GOT3 (cell line): ENCODE measurements at regions not wholly inside any gene's neighbourhood (a gene's known extent, or its start where the extent isn't known, plus 50 kb on each side); places are given as distances from the start of the nearest gene placed in this dataset.

Experiments used
- DNase-seq: peaks from one replicate; lab custom pipeline; 2025; ENCODE audit warnings: mixed read lengths; lab: John Stamatoyannopoulos, UW

DNA sequence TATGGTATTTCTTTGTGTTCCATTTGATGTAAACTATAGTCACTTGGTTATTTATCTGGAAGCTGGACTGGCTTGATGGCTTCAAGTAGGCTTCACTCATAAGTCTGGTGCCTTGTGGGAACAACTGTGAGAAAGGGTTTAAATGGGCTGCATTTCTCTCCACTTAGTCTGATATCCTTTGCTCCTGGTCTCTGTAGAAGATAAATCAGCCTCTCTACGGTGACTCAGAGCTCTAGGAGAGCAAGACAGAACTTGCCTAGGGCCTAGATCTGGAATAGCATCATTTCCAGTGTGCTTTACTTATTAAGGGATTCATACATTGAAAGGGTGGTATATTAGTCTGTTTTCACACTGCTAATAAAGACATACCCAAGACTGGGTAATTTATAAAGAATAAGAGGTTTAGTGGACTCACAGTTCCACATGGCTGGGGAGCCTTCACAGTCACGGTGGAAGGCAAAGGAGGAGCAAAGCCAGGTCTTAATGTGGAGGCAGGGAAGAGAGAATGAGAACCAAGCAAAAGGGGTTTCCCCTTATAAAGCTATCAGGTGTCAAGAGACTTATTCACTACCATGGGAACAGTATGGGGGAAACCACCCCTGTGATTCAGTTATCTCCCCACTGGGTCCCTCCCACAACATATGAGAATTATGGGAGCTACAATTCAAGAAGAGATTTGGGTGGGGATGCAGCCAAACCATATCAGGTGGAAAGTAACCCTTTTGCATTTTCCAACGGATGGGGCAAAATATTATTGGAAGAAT lies 1746.4 kb upstream of the PCDH7 start:
- no peak for DNase-seq

DNA sequence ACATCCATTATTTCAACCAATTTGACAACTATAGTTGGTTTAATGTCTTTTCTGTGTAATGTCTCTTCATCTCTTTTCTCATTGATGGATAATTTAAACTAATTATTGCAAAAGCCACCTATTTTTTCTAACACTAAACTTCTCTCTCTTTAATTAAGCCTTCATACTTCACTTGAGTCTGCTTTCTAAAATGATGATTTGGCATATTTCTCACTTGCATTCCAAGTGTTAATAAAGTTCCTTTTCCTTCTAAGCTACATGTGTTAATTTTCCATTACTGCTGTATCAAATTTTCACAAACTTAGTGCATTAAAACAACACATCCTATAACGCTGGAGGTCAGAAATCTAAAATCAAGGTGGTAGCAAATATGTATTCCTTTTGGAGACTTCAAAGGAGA lies 1743.8 kb upstream of the PCDH7 start:
- no peak for DNase-seq

DNA sequence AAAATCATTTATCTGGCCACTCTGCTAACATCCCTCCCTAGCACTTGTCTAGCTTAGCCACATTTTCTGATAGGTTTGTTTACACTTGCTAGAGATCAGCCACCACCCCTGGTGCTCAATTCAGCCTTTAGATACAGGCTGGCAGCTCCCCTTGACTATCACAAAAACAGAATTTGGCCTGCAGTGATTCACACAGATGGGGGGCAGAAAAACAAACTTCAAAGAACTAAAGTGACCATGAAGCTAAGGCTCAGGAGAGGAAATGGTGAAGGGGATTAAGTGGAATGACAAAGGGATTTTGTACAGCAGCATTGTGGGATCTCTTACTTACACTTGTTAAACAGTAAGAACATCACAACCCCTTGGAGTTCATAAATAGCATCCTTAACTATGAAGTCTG lies 1718.0 kb upstream of the PCDH7 start:
- no peak for DNase-seq

DNA sequence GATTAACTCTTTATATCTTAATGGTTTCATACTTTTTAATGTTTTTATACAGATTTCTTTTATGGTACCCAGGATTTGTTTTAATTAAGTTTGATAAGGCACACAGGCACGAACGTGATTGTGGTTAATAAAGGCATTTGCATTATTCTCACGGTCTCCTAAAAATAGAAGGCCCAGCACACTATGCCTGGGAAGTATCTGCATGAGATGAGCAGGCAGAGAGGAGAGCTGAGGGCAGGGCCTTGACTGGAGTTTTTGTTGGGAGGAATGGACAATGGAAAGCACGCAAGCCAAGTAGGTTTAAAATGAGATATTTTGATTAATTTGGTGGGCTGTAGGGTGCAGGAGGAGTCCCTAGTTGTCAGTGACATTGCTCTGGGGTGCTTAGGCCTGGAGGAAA lies 1714.3 kb upstream of the PCDH7 start:
- DNase-seq, result no peak

DNA sequence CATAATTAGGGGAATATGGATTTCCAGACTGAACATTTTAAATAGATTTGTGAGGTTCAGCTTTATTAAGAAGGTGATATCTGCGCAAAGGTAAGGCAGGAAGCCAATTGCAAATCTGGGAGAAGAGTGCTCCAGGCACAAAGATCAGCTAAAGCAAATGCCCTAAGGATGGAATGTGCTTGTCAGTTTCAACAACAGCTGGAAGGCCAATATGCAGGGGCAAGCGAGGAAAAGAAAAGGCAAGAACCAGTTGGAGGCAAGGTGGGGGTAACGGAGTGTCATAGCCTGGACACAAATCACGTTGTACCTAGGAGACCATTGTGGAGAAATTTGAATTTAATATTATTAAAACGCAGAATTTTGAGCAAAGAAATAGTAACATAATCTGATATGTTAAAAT lies 1710.3 kb upstream of the PCDH7 start:
- no peak for DNase-seq

DNA sequence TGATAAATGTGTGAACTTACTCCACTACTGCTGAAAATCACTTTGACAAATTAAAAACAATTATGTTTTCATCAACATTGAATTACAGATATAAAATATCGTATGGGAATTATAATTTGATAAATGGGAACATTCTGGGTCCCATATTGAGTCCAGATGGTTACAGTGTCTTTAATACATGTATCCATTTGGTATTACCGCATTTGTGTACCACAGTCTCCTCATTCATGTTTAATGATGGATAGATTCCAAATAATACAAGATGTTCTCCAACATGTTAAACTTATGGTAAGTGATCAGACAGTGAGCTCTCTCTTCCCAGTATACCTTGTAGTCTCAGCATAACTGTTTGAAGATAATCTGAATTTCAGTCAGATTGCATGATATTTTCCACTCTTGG lies 1706.8 kb upstream of the PCDH7 start:
- no peak for DNase-seq

DNA sequence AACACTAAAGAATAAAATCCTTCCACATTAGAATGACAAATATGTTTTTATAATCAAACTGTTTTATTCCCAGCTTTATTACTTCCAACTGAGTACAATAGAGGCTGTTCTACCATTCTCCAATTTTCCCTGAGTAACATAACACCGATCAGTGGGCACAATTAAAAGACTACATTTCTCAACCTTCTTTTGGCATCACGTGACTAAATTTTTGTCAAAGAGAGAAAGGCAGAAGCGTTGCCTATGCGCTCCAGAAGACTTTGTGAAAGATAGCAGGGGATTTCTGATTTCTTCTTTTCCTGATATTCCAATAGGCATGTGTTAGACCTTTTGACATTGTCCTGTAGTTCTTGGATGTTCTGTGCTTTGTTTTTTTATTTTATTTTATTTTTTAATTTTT lies 1705.6 kb upstream of the PCDH7 start:
- no peak for DNase-seq

DNA sequence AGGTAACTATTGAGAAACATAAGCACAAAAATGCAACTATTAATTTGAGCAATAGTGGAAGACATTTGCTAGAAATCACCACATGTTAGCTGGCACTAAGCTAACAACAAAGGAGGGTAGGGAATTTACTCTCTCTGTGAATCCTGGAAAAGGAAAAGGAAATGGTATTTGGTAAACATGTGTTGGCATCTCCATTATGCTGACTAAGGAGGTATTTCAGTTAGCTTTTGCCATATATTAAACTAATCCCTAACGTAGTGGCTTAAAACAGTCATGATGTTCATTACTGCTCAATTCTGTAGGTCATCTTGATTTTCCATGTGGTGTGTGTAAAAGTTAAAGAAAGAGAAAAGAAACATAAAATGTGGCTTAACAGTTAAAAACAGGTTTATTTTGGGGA lies 1686.5 kb upstream of the PCDH7 start:
- DNase-seq, result no peak

DNA sequence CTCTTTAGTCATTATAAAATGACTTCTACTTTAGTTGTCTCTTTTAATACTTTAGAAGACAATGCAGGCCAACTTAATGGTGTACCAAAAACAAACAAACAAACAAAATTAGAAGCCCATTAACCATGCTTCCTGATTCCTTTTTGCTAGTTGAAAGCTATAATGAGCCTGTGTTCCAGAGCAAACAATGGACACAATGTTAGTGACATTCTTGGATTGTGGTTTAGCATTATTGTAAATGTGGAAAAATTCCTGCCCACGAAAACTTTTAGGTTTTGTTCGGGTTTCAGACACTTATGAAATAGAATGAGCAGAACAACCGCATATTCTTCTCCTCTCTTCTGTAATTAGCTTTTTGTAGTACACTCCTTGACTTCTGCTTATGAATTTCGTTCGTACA lies 1682.7 kb upstream of the PCDH7 start:
- no peak for DNase-seq

DNA sequence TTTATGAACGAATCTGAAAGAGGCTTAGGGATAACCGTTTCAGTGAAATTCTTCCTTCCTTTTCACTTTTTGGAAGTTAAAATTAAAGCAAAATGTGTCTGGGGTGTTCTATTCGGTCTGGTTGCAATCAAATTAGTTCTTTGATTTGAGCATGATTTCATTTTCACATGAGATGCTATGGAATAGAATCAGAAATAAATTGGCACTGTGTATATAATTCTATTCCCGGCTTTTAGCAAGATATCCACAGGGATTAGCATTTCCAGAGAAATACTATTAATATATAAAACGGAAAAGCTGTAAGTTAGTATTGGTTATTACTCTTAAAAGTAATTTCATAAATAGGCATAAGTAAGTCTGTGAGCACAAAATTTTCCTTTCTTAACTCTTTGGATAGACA lies 1676.8 kb upstream of the PCDH7 start:
- no peak for DNase-seq

DNA sequence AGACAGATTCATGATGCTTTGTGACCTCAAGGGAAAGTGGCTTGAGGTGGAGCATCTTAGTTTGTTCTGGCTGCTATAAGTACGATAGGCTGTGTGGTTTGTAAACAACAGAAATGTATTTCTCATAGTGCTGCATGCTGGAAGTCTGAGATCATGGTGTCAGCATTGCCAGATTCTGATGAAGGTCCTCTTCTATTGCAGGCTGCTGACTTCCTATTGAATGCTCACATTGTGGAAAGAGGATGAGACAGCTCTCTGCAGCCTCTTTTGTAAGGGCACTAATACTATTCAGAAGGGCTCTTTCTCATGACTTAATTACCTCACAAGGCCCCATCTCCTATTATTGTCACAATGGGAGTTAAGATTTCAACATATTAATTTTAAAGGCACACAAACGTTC lies 1674.0 kb upstream of the PCDH7 start:
- no peak for DNase-seq

DNA sequence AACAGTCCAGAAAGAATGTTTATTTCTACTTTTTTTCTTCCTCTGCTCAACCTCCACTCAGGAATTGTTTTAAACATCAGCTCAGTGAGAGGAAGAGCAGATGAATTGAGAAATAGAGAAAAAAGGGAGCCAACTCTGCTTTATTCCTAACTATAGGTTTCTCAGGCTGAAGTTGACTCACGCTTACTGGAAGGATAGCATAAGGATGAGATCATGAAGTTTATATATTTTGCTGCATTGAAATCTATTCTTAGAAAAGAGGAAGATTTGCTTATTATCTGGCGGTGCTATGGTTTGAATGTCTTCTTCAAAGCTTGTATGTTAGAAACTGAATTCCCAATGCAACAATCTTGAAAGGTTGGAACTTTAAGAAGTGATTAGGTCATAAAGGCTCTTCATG lies 1673.4 kb upstream of the PCDH7 start:
- no peak for DNase-seq

DNA sequence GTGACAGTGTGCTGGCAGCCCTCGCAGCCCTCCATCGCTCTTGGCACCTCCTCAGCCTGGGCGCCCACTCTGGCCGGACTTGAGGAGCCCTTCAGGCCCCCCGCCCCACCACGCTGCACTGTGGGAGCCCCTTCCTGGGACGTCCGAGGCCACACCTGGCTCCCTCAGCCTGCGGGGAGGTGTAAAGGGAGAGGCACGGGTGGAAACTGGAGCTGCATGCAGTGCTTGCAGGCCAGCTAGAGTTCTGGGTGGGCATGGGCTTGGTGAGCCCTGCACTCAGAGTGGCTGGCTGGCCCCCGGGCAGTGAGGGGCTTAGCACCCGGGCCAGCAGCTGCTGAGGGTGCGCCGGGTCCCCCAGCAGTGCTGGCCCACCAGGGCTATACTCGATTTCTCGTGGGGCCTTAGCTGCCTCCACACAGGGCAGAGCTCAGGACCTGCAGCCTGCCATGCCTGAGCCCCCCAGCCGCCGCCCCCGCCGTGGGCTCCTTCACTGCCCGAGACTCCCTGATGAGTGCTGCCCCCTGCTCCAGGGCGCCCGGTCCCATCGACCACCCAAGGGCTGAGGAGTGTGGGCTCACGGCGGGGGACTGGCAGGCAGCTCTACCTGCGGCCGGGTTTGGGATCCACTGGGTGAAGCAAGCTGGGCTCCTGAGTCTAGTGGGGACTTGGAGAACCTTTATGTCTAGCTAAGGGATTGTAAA lies 1672.7 kb upstream of the PCDH7 start:
- no peak for DNase-seq

DNA sequence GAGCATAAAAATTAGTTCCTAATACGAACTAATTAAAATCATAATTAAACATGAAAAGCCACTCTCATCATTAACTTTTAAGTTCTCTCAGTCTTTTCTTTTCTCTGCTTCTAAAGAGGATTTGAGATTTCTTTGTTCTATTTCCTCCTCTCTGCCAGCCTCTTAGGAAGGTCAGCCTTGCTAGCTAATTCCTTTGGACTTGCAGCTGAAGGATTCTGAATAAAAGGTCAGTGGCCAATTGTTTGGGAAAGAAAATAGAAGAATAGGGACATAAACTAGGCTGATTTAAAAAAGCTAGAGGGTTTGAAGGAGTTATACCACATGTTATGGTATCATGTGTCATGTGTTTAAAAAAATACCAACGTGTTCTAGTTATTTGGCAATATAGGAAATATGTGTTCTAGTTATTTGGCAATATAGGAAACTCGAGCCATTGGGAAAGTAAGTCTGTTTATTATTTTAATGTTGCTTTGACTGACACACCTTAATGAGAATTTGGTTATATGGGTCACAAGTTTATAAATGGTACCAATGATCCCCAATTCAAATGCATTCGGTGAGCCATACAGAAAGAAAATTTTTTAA lies 1668.7 kb upstream of the PCDH7 start:
- DNase-seq, result no peak

DNA sequence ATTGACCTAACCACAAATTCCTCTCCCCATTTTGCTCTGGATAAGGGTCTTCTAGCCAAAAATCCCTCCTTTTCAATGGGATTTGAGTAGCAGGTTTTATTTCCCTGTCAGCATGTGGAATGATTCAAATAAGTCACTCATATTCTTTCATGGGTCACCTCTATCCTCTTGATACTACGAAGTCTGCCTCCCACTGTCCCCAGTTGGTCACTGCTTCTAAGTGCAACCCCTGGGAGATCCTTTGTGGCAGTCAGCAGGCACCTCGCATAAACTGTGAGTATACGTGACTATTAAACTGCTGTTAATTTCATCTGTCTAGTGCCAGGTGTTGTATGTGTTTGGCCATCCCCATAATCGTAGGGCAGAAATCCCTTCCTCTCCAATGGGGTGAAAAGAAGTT lies 1667.9 kb upstream of the PCDH7 start:
- no peak for DNase-seq

DNA sequence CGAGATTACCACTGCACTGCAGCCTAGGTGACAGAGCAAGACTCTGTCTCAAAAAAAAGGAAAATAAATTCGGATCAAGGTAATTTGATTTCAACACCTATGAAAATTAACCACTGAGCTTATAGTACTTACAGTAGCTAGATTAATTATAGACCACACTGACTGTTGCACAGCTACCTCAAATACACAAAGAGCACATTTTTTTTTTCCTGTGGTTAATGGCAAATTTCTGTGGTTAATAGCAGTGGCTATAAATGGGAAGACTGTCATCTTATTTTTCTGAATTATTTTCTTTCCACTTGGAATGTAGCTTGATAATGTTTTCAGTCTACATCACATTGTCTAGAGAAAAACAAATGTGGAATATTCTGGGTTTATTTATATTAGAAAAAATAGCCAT lies 1661.6 kb upstream of the PCDH7 start:
- DNase-seq, result no peak

DNA sequence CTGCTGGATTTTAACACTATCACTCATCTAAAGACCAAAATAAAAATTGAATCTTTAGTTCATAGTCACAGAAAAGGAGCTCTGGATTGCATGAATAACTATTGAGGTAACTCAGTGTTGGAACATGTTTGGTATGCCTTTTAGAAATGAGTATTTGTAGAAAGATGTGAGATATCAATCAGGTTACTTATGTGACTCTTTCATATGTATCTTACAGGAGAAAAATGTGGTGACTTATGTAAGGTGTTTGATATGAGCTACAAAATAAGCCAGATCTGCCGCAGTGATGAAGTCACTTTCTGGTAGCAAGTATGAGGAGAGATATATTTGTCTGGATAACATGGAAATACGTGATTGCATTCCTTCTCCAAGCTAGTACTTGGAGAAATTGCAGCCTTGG lies 1653.3 kb upstream of the PCDH7 start:
- no peak for DNase-seq

DNA sequence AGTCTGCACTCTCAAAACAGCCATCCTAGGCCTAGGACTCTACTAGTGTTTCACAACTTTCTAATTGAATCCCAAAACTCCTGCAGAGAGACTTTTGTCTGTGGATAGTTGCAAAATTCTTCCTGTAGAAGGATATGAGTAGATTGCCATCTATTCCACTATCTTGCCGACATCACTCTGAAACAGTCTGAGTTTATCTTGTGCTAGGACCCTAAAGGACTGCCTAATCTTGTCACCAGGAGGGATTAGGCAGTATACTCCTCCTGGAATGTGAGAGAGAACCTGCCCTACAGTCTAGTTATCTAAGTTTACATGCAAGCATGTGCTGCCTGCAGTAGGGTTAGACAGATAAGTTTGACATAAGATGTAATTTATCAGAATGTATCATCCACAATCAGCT lies 1646.6 kb upstream of the PCDH7 start:
- no peak for DNase-seq

DNA sequence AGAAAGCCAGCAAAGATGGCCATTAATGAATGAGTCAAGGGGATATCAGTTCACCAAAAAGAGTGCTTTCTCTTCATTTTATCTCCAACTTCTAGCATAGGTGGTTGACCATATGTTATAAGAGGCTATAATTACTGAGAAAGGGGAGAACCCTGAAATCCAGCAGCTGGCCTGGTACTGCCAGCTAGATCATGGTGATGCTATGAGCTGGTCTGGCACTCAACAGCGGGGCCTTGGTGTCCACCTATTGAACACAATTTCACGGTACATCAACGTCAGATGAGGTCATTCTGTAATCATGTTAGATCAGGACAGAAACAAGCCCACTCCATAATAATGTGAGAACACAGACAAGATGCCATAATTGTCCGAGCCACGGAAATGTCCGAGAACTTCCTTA lies 1644.8 kb upstream of the PCDH7 start:
- no peak for DNase-seq

DNA sequence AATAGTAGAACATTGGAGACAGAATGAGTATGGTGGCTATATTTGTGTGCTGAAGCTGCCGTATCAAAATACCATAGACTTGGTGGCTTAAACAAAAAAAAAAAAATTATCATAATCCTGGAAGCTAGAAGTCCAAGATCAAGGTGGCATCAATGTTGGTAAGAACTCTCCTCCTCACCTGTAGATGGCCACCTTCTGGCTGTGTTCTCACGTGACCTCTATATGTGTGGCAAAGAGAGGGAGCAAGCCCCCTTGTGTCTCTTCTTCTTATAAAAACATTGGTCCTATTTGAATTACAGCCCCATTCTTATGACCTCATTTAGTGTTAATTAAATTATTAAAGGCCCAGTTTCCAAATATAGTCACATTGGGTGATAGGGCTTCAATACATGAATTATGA lies 1640.9 kb upstream of the PCDH7 start:
- DNase-seq, result no peak

DNA sequence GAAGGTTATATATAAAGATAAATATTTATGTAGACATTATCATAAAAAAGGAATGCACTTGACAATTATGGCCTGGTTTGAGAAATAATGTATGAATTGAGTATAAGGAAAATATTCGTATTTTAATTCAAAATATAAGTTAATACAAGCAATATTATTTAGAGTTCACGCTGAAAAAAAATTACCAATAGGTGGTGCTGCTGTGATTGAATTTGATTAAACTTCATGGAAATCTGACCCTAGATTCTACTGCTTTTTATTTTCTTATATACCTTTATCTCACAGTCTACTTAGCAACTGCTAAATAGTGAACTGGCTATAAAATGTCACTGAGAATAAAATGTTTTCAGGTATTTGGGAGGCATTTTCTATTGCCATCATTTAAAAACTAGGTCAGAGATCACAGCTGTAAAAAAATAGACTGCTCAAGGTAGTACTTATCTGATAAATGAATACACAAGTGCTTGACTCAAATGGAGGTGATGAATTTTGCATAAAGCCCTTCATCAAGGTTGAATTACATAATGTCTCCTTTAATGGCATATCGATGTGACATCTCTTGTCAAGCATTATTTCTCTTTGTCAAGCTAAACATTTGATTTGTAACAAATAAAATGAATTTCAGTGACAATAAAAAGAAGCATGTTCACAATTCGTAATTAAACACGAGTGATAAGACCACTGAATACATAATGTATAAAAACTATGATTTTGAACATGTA lies 1638.8 kb upstream of the PCDH7 start:
- DNase-seq, result no peak

DNA sequence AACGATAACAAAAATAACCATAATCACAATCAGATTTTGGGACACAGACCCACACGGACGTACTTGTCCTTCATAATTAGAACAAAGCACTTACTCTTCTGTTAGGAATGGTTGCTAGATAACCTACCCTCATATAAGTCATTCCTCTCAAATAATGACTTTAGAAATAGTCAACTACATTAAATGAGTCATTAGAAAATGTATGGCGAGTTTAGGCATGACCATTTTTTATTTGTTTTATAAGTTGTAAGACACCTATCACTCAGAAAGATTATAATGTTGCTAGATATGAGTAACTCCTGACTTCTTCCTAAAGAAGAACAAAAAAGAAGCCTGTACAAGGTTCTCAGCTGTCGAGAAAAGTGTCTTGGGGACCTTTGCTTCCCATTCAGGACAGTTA lies 1637.5 kb upstream of the PCDH7 start:
- no peak for DNase-seq

DNA sequence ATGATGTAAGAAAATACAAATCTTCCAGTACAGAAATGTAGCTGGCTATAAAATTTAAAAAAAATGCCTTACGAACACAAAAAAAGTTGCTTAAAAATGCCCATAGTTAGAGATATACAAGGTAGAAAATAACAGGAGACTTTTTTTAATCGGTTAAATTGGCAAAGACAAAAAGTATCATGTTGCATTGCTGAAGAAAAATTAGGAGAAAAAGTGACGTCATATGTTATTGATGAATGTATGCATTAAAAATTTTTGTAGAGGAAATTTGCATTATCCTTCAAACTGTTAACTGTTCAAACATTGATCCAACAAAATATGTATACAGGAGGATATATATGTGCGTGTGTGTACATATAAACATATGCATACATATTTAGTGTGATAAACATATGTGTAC lies 1634.4 kb upstream of the PCDH7 start:
- no peak for DNase-seq
